ENCODE measurements at regions not wholly inside any gene's neighbourhood (a gene's known extent, or its start where the extent isn't known, plus 50 kb on each side); places are given as distances from the start of the nearest gene placed in this dataset.

GRCh38 chr6:105769987-105770386, 316.1 kb upstream of the PRDM1 start:
- H3K79me2 ChIP-seq (ENCODE audit: low read depth) = no peaks in the 10 kb centered on the region
- no peak overlapping the region; the same call in 1 of the 2 replicates for H3K4me2 ChIP-seq
- peaks cover 15% of the 10 kb centered on the region for H3K4me1 ChIP-seq (replicated peaks; ENCODE audit: insufficient read depth)
- ChIA-PET POLR2A (ENCODE audit: unreplicated experiment) (no interaction called here), CTCF (no interaction called here)
- BruUV-seq (replicated peaks) = no TSS peak
- H4K20me1 ChIP-seq (ENCODE audit: insufficient read depth) = no peaks in the 10 kb centered on the region
- H3F3A ChIP-seq (ENCODE audit: insufficient read depth, low read depth) = peaks cover 6% of the 10 kb centered on the region; the same call in 1 of the 2 replicates
- H3K9me2 ChIP-seq (ENCODE audit: insufficient read depth) = no peaks in the 10 kb centered on the region
- TF ChIP-seq EZH2 (IDR thresholded peaks at IDR 0.05; ENCODE audit: low read depth) = no peak
- TF ChIP-seq CTCF (conservative IDR thresholded peaks at IDR 0.05) = no peak
- H3K27ac ChIP-seq = peak overlapping the region; percentile 69
- H3K36me3 ChIP-seq (ENCODE audit: low read depth) = no peaks in the 10 kb centered on the region
- no peaks in the 10 kb centered on the region for H3K27me3 ChIP-seq (ENCODE audit: insufficient read depth, low read depth)
- intact Hi-C loops (cut with micrococcal nuclease; ENCODE audit: unreplicated experiment) = no loop called here
- H3K9me3 ChIP-seq (ENCODE audit: insufficient read depth, low read depth) = peaks cover 14% of the 10 kb centered on the region
- DNase-seq = peak; percentile 26 to 80
- H3K4me3 ChIP-seq = no peak overlapping the region
- H2AFZ ChIP-seq = no peak overlapping the region

GRCh38 chr6:105769197-105769596, 316.9 kb upstream of the PRDM1 start:
- CTCF ChIA-PET = no interaction called here
- intact Hi-C loops (cut with micrococcal nuclease; ENCODE audit: unreplicated experiment) = no loop called here
- BruUV-seq (replicated peaks) = no TSS peak
- H3K27ac ChIP-seq = peak overlapping the region; percentile 69
- no peaks in the 10 kb centered on the region for H3K27me3 ChIP-seq (ENCODE audit: insufficient read depth, low read depth)
- peaks cover 15% of the 10 kb centered on the region for H3K4me1 ChIP-seq (replicated peaks; ENCODE audit: insufficient read depth)
- POLR2A ChIA-PET (ENCODE audit: unreplicated experiment) = no interaction called here
- TF ChIP-seq CTCF (conservative IDR thresholded peaks at IDR 0.05) (no peak), EZH2 (IDR thresholded peaks at IDR 0.05; ENCODE audit: low read depth) (no peak)
- no peaks in the 10 kb centered on the region for H3K9me2 ChIP-seq (ENCODE audit: insufficient read depth)
- peaks cover 14% of the 10 kb centered on the region for H3K9me3 ChIP-seq (ENCODE audit: insufficient read depth, low read depth)
- H3K36me3 ChIP-seq (ENCODE audit: low read depth) = no peaks in the 10 kb centered on the region
- H3K4me2 ChIP-seq = no peak overlapping the region
- H2AFZ ChIP-seq = no peak overlapping the region
- no peak overlapping the region for H3K4me3 ChIP-seq
- H3F3A ChIP-seq (ENCODE audit: insufficient read depth, low read depth) = peaks cover 6% of the 10 kb centered on the region; the same call in 1 of the 2 replicates
- H3K79me2 ChIP-seq (ENCODE audit: low read depth) = no peaks in the 10 kb centered on the region
- H4K20me1 ChIP-seq (ENCODE audit: insufficient read depth) = no peaks in the 10 kb centered on the region
- DNase-seq = no peak

- Histone ChIP-seq H3K27ac (no peak overlapping the region), H3K36me3 (ENCODE audit: low read depth) (no peaks in the 10 kb centered on the region), H3K4me3 (no peak overlapping the region), H3K79me2 (ENCODE audit: low read depth) (no peaks in the 10 kb centered on the region), H3F3A (ENCODE audit: insufficient read depth, low read depth) (peaks cover 6% of the 10 kb centered on the region; the same call in 1 of the 2 replicates), H3K9me2 (ENCODE audit: insufficient read depth) (no peaks in the 10 kb centered on the region), H3K4me2 (no peak overlapping the region), H2AFZ (no peak overlapping the region), H3K4me1 (replicated peaks; ENCODE audit: insufficient read depth) (peaks cover 27% of the 10 kb centered on the region), H4K20me1 (ENCODE audit: insufficient read depth) (no peaks in the 10 kb centered on the region), H3K27me3 (ENCODE audit: insufficient read depth, low read depth) (no peaks in the 10 kb centered on the region), H3K9me3 (ENCODE audit: insufficient read depth, low read depth) (peaks cover 11% of the 10 kb centered on the region)
- ChIA-PET POLR2A (ENCODE audit: unreplicated experiment) (no interaction called here), CTCF (no interaction called here)
- no TSS peak for BruUV-seq (replicated peaks)
- DNase-seq = no peak
- TF ChIP-seq CTCF (conservative IDR thresholded peaks at IDR 0.05) = no peak
- no peak for TF ChIP-seq EZH2 (IDR thresholded peaks at IDR 0.05; ENCODE audit: low read depth)
- intact Hi-C loops (cut with micrococcal nuclease; ENCODE audit: unreplicated experiment) = no loop called here
Observed at GRCh38 chr6:105767541-105767940, 318.6 kb upstream of the PRDM1 start.

All from PC-9 (cell line).